Loucy (cell line): ENCODE measurements at regions not wholly inside any gene's neighbourhood (a gene's known extent, or its start where the extent isn't known, plus 50 kb on each side); places are given as distances from the start of the nearest gene placed in this dataset.

Source experiments
- EZH2phosphoT487 ChIP-seq: fragments of 200-600 bp; IDR thresholded peaks from 2 replicates; pipeline ENCODE4 v1.6.1; 2018; ENCODE audit warnings: antibody characterized with exemption, mild to moderate bottlenecking, moderate library complexity, borderline replicate concordance
- TF ChIP-seq, protein P1 (sequence below): fragments of 200-600 bp; sonication (generic); conservative IDR thresholded peaks from 2 replicates; pipeline ENCODE4 v1.5.1; 2014; ENCODE audit warnings: mild to moderate bottlenecking, antibody characterized with exemption, low read length

DNA sequence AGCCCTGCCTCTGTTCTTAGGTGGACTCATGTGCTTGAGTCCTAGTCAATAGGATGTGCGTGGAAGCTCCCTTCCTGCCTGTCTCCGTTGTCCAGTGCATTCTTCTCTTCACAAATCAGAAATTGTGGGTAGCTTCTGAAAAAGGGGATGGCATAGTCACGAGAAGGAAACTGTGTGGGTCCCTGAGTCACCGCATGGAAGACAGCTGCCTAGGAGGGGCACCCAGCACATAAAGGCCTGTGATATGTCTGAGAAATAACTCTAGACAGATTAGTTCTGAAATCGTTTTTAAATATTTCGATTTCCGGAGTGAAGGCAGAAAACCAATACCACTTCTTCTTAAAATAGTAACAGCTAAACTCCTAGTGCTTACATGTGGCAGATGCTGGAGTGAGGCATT lies 974.4 kb downstream of the BCL11B start:
- TF ChIP-seq, protein P1, sequence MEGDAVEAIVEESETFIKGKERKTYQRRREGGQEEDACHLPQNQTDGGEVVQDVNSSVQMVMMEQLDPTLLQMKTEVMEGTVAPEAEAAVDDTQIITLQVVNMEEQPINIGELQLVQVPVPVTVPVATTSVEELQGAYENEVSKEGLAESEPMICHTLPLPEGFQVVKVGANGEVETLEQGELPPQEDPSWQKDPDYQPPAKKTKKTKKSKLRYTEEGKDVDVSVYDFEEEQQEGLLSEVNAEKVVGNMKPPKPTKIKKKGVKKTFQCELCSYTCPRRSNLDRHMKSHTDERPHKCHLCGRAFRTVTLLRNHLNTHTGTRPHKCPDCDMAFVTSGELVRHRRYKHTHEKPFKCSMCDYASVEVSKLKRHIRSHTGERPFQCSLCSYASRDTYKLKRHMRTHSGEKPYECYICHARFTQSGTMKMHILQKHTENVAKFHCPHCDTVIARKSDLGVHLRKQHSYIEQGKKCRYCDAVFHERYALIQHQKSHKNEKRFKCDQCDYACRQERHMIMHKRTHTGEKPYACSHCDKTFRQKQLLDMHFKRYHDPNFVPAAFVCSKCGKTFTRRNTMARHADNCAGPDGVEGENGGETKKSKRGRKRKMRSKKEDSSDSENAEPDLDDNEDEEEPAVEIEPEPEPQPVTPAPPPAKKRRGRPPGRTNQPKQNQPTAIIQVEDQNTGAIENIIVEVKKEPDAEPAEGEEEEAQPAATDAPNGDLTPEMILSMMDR = no peak
- TF ChIP-seq EZH2phosphoT487 = no peak
